GM12878 (cell line): ENCODE measurements at regions not wholly inside any gene's neighbourhood (a gene's known extent, or its start where the extent isn't known, plus 50 kb on each side); places are given as distances from the start of the nearest gene placed in this dataset.

Experiments
- CHD2 ChIP-seq: IDR thresholded peaks from 2 replicates; pipeline ENCODE4 v1.6.1; 2011; ENCODE audit warnings: low read depth, low read length, improper control_type of control experiment, borderline replicate concordance
- EZH2 ChIP-seq: IDR thresholded peaks from 2 replicates; pipeline ENCODE4 v1.6.1; 2012; ENCODE audit warnings: low read depth, mild to moderate bottlenecking, control low read depth, inconsistent platforms, low read length, borderline replicate concordance; ENCODE audit not compliant: control insufficient read depth
- GABPA ChIP-seq: IDR thresholded peaks from 2 replicates; pipeline ENCODE4 v1.6.1; 2014; ENCODE audit warnings: antibody characterized with exemption, low read depth, mild to moderate bottlenecking, inconsistent platforms
- KDM1A ChIP-seq: fragments of 200-600 bp; sonication (generic); IDR thresholded peaks from 2 replicates; pipeline ENCODE4 v1.6.1; 2016; ENCODE audit warnings: borderline replicate concordance
- MTA3 ChIP-seq: IDR thresholded peaks from 2 replicates; pipeline ENCODE4 v1.6.1; 2012; ENCODE audit warnings: low read length, inconsistent platforms, borderline replicate concordance
- NFXL1 ChIP-seq: fragments of 450-650 bp; IDR thresholded peaks from 2 replicates; pipeline ENCODE4 v1.6.1; 2017; ENCODE audit warnings: antibody characterized with exemption, mild to moderate bottlenecking, borderline replicate concordance
- PML ChIP-seq: IDR thresholded peaks from 2 replicates; pipeline ENCODE4 v1.6.1; 2012; ENCODE audit warnings: low read length, inconsistent platforms
- SIX5 ChIP-seq: IDR thresholded peaks from 2 replicates; pipeline ENCODE4 v1.6.1; 2011; ENCODE audit warnings: mild to moderate bottlenecking, low read depth, low read length, moderate library complexity; ENCODE audit not compliant: severe bottlenecking
- TF ChIP-seq, protein P1 (sequence below), 3 experiments: IDR thresholded peaks in 2 of 3; conservative IDR thresholded peaks in 1 of 3; 2 replicates each; pipeline ENCODE4 v1.5.1; 2011; ENCODE audit warnings: low read depth in 3 of 3, low read length in 3 of 3, mild to moderate bottlenecking in 3 of 3, control low read depth in 2 of 3, moderate library complexity in 2 of 3, inconsistent platforms in 1 of 3, mixed read lengths in 1 of 3; ENCODE audit not compliant: control insufficient read depth in 2 of 3, insufficient read depth in 1 of 3; ENCODE audit errors: extremely low read depth in 1 of 3
- TF ChIP-seq, protein P2 (sequence below): fragments of 450-650 bp; IDR thresholded peaks from 2 replicates; pipeline ENCODE4 v1.6.1; 2016; ENCODE audit warnings: mild to moderate bottlenecking

DNA sequence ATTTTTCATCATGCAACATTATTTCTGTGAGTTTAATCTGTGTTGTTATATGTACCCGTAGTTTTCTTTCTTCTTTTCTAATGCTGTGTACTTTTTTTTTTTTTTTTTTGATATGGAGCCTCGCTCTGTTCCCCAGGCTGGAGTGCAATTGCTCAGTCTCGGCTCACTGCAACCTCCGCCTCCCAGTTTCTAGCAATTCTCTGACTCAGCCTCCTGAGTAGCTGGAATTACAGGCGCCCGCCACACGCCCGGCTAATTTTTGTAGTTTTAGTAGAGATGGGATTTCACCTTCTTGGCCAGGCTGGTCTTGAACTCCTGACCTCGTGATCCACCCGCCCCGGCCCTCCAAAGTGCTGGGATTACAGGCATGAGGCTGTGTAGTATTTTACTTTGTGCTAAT, 155.4 kb downstream of the GALR1 start:
- TF ChIP-seq PML (no peak), KDM1A (no peak), GABPA (no peak), MTA3 (no peak), NFXL1 (no peak), EZH2 (no peak), SIX5 (no peak), CHD2 (no peak)
- TF ChIP-seq, protein P1, sequence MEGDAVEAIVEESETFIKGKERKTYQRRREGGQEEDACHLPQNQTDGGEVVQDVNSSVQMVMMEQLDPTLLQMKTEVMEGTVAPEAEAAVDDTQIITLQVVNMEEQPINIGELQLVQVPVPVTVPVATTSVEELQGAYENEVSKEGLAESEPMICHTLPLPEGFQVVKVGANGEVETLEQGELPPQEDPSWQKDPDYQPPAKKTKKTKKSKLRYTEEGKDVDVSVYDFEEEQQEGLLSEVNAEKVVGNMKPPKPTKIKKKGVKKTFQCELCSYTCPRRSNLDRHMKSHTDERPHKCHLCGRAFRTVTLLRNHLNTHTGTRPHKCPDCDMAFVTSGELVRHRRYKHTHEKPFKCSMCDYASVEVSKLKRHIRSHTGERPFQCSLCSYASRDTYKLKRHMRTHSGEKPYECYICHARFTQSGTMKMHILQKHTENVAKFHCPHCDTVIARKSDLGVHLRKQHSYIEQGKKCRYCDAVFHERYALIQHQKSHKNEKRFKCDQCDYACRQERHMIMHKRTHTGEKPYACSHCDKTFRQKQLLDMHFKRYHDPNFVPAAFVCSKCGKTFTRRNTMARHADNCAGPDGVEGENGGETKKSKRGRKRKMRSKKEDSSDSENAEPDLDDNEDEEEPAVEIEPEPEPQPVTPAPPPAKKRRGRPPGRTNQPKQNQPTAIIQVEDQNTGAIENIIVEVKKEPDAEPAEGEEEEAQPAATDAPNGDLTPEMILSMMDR (IDR thresholded peaks at IDR 0.05 in 2 of 3, conservative IDR thresholded peaks at IDR 0.05 in 1 of 3; ENCODE audit: control insufficient read depth in 2 of 3, extremely low read depth in 1 of 3, insufficient read depth in 1 of 3, low read depth in 3 of 3, low read length in 3 of 3), result no peak
- TF ChIP-seq, protein P2, sequence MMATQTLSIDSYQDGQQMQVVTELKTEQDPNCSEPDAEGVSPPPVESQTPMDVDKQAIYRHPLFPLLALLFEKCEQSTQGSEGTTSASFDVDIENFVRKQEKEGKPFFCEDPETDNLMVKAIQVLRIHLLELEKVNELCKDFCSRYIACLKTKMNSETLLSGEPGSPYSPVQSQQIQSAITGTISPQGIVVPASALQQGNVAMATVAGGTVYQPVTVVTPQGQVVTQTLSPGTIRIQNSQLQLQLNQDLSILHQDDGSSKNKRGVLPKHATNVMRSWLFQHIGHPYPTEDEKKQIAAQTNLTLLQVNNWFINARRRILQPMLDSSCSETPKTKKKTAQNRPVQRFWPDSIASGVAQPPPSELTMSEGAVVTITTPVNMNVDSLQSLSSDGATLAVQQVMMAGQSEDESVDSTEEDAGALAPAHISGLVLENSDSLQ, result no peak
